H9 (cell line): ENCODE measurements at regions not wholly inside any gene's neighbourhood (a gene's known extent, or its start where the extent isn't known, plus 50 kb on each side); places are given as distances from the start of the nearest gene placed in this dataset.

Experiments used
- DNase-seq: peaks from one replicate; pipeline ENCODE4 v3.0.0-alpha.2; 2017
- H2AFZ ChIP-seq: one replicate; pipeline ENCODE4 v1.6.1; 2013; ENCODE audit warnings: mild to moderate bottlenecking, low read length, control low read depth, moderate library complexity
- H2AK5ac ChIP-seq: 2 replicates; pipeline ENCODE4 v1.6.1; 2013; ENCODE audit warnings: low read length, control low read depth, mixed read lengths; ENCODE audit not compliant: insufficient read length
- H2BK120ac ChIP-seq: one replicate; pipeline ENCODE4 v1.6.1; 2013; ENCODE audit warnings: low read depth, mild to moderate bottlenecking, low read length, control low read depth, inconsistent platforms; ENCODE audit not compliant: poor library complexity, severe bottlenecking
- H2BK12ac ChIP-seq: 2 replicates; pipeline ENCODE4 v1.6.1; 2013; ENCODE audit warnings: low read length, control low read depth, mixed read lengths, low read depth; ENCODE audit not compliant: insufficient read length
- H2BK15ac ChIP-seq: 2 replicates; pipeline ENCODE4 v1.6.1; 2013; ENCODE audit warnings: low read depth, low read length, control low read depth
- H2BK20ac ChIP-seq: one replicate; pipeline ENCODE4 v1.6.1; 2013; ENCODE audit warnings: low read depth, mild to moderate bottlenecking, low read length, control low read depth, inconsistent platforms; ENCODE audit not compliant: poor library complexity, severe bottlenecking
- H2BK5ac ChIP-seq: 2 replicates; pipeline ENCODE4 v1.6.1; 2013; ENCODE audit warnings: low read length, control low read depth, mixed read lengths; ENCODE audit not compliant: insufficient read length
- H3K14ac ChIP-seq: 2 replicates; pipeline ENCODE4 v1.6.1; 2013; ENCODE audit warnings: low read length, control low read depth; ENCODE audit not compliant: insufficient read depth
- H3K18ac ChIP-seq: 2 replicates; pipeline ENCODE4 v1.6.1; 2013; ENCODE audit warnings: low read depth, mild to moderate bottlenecking, mixed read lengths, low read length, control low read depth; ENCODE audit not compliant: insufficient read length
- H3K23ac ChIP-seq: 2 replicates; pipeline ENCODE4 v1.6.1; 2013; ENCODE audit warnings: low read length, control low read depth, mixed read lengths, low read depth; ENCODE audit not compliant: insufficient read length
- H3K23me2 ChIP-seq: 2 replicates; pipeline ENCODE4 v1.6.1; 2013; ENCODE audit warnings: low read depth, mild to moderate bottlenecking, mixed read lengths, low read length, control low read depth; ENCODE audit not compliant: insufficient read length, poor library complexity, severe bottlenecking
- H3K27ac ChIP-seq: 2 replicates; pipeline ENCODE4 v1.5.1; 2013; ENCODE audit warnings: low read length, control low read depth, mixed read lengths, low read depth; ENCODE audit not compliant: insufficient read length
- H3K27me3 ChIP-seq: 2 replicates; pipeline ENCODE4 v1.6.1; 2013; ENCODE audit warnings: low read length, control low read depth, inconsistent platforms; ENCODE audit not compliant: insufficient read depth
- H3K4ac ChIP-seq: 2 replicates; pipeline ENCODE4 v1.6.1; 2013; ENCODE audit warnings: low read depth, mild to moderate bottlenecking, control low read depth, inconsistent platforms, low read length, moderate library complexity
- H3K4me1 ChIP-seq: 2 replicates; pipeline ENCODE4 v1.6.1; 2013; ENCODE audit warnings: low read length, control low read depth, inconsistent platforms; ENCODE audit not compliant: insufficient read depth
- H3K4me2 ChIP-seq: 2 replicates; pipeline ENCODE4 v1.6.1; 2013; ENCODE audit warnings: low read length, control low read depth, mixed read lengths; ENCODE audit not compliant: insufficient read length, insufficient read depth
- H3K56ac ChIP-seq: 2 replicates; pipeline ENCODE4 v1.6.1; 2013; ENCODE audit warnings: low read depth, mild to moderate bottlenecking, mixed read lengths, low read length, control low read depth; ENCODE audit not compliant: insufficient read length
- H3K79me1 ChIP-seq: 2 replicates; pipeline ENCODE4 v1.6.1; 2013; ENCODE audit warnings: low read depth, mild to moderate bottlenecking, moderate library complexity, low read length, control low read depth, inconsistent platforms; ENCODE audit not compliant: insufficient read depth, poor library complexity, severe bottlenecking
- H3K79me2 ChIP-seq: 2 replicates; pipeline ENCODE4 v1.6.1; 2013; ENCODE audit warnings: low read length, control low read depth, inconsistent platforms; ENCODE audit not compliant: insufficient read depth
- H3K9ac ChIP-seq: 2 replicates; pipeline ENCODE4 v1.6.1; 2013; ENCODE audit warnings: low read length, control low read depth, mixed read lengths; ENCODE audit not compliant: insufficient read length; ENCODE audit errors: extremely low read depth
- H3K9me3 ChIP-seq: one replicate; pipeline ENCODE4 v1.6.1; 2013; ENCODE audit warnings: low read depth, low read length, inconsistent platforms; ENCODE audit not compliant: control insufficient read depth
- H3T11ph ChIP-seq: one replicate; pipeline ENCODE4 v1.6.1; 2013; ENCODE audit warnings: mild to moderate bottlenecking, low read length, control low read depth, inconsistent platforms
- H4K20me1 ChIP-seq: one replicate; pipeline ENCODE4 v1.6.1; 2013; ENCODE audit not compliant: control insufficient read depth, insufficient read length, insufficient read depth
- H4K5ac ChIP-seq: 2 replicates; pipeline ENCODE4 v1.6.1; 2013; ENCODE audit warnings: low read depth, mild to moderate bottlenecking, mixed read lengths, low read length, control low read depth; ENCODE audit not compliant: insufficient read length
- H4K8ac ChIP-seq: replicated peaks from 2 replicates; pipeline ENCODE4 v1.6.1; 2013; ENCODE audit warnings: low read length, control low read depth, mixed read lengths, low read depth; ENCODE audit not compliant: insufficient read length
- H4K91ac ChIP-seq: 2 replicates; pipeline ENCODE4 v1.6.1; 2013; ENCODE audit warnings: low read depth, mild to moderate bottlenecking, moderate library complexity, mixed read lengths, low read length, control low read depth; ENCODE audit not compliant: insufficient read length
- H3K27ac Mint-ChIP-seq, 3 experiments: 2 replicates in 2 of 3; 3 replicates in 1 of 3; pipeline ENCODE4 v1.8.0; 2020 to 2021; ENCODE audit warnings: mixed read lengths in 3 of 3, mild to moderate bottlenecking in 1 of 3, moderate library complexity in 1 of 3
- H3K27me3 Mint-ChIP-seq: 2 replicates; pipeline ENCODE4 v1.8.0; 2021; ENCODE audit warnings: low read depth, mild to moderate bottlenecking, moderate library complexity, mixed read lengths
- H3K36me3 Mint-ChIP-seq, 3 experiments: 2 replicates in 2 of 3; 3 replicates in 1 of 3; pipeline ENCODE4 v1.8.0; 2020 to 2021; ENCODE audit warnings: low read depth in 3 of 3, mixed read lengths in 3 of 3; ENCODE audit not compliant: insufficient read depth in 1 of 3
- H3K4me1 Mint-ChIP-seq, 2 experiments: 2 replicates each; pipeline ENCODE4 v1.8.0; 2020; ENCODE audit warnings: mixed read lengths in 2 of 2
- H3K4me3 Mint-ChIP-seq, 2 experiments: 2 replicates in 1 of 2; 3 replicates in 1 of 2; pipeline ENCODE4 v1.8.0; 2020 to 2021; ENCODE audit warnings: mild to moderate bottlenecking in 2 of 2, mixed read lengths in 2 of 2, moderate library complexity in 1 of 2
- H3K9me3 Mint-ChIP-seq, 2 experiments: 2 replicates in 1 of 2; 3 replicates in 1 of 2; pipeline ENCODE4 v1.8.0; 2020; ENCODE audit warnings: mild to moderate bottlenecking in 2 of 2, mixed read lengths in 2 of 2, moderate library complexity in 1 of 2
- WGBS: extraction: QIAGEN DNeasy Blood & Tissue Kit; methylation state at CpG from one replicate; pipeline ENCODE4 v1.1.7; 2013; ENCODE audit warnings: missing lambda C conversion rate, low lambda C conversion rate, mixed read lengths; ENCODE audit not compliant: insufficient read length; ENCODE audit errors: extremely low coverage; 5-methylcytosine and 5-hydroxymethylcytosine counted together
- TF ChIP-seq, protein P1 (sequence below): fragments of 200-600 bp; sonication (generic); conservative IDR thresholded peaks from 3 replicates; pipeline ENCODE4 v1.8.0; 2021; ENCODE audit warnings: antibody characterized with exemption, mild to moderate bottlenecking

DNA sequence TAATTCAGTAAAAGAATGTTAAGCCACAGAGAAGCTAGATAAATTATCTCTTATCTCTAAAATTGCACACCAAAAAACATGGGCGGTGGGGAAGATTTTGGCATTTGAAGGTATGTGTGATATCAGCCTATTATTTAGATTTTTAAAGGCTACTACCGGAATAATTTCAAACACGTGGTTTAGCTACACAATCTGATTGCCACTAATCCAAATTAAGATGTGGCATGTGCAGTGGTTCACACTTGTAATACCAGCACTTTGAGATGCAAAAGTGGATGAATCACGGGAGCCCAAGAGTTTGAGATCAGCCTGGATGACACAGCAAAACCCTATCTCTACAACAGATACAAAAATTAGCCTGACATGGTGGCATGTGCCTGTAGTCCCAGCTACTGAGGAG, 584.5 kb downstream of the HS3ST4 start:
- TF ChIP-seq, protein P1, sequence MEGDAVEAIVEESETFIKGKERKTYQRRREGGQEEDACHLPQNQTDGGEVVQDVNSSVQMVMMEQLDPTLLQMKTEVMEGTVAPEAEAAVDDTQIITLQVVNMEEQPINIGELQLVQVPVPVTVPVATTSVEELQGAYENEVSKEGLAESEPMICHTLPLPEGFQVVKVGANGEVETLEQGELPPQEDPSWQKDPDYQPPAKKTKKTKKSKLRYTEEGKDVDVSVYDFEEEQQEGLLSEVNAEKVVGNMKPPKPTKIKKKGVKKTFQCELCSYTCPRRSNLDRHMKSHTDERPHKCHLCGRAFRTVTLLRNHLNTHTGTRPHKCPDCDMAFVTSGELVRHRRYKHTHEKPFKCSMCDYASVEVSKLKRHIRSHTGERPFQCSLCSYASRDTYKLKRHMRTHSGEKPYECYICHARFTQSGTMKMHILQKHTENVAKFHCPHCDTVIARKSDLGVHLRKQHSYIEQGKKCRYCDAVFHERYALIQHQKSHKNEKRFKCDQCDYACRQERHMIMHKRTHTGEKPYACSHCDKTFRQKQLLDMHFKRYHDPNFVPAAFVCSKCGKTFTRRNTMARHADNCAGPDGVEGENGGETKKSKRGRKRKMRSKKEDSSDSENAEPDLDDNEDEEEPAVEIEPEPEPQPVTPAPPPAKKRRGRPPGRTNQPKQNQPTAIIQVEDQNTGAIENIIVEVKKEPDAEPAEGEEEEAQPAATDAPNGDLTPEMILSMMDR: no peak
- Histone ChIP-seq H2BK5ac (no peak overlapping the region), H2AFZ (no peak overlapping the region), H2BK15ac (no peak overlapping the region), H2BK20ac (no peak overlapping the region), H3K23ac (no peak overlapping the region), H2BK12ac (no peak overlapping the region), H3K14ac (no peak overlapping the region), H3K4ac (no peak overlapping the region), H4K5ac (no peak overlapping the region), H3K79me1 (no peaks in the 10 kb centered on the region), H2AK5ac (no peak overlapping the region), H2BK120ac (no peak overlapping the region), H3T11ph (no peak overlapping the region), H3K56ac (no peak overlapping the region), H4K8ac (no peak overlapping the region), H4K20me1 (no peaks in the 10 kb centered on the region), H3K9me3 (no peaks in the 10 kb centered on the region), H3K9ac (no peak overlapping the region), H3K27ac (no peak overlapping the region), H3K18ac (no peak overlapping the region), H3K4me2 (no peak overlapping the region), H3K27me3 (no peaks in the 10 kb centered on the region), H3K4me1 (no peaks in the 10 kb centered on the region), H3K79me2 (no peaks in the 10 kb centered on the region), H4K91ac (no peak overlapping the region), H3K23me2 (no peaks in the 10 kb centered on the region)
- peaks cover 0 to 7% of the 10 kb centered on the region in 2 experiments; a peak in 1 of 5 replicates for H3K9me3 Mint-ChIP-seq
- H3K27me3 Mint-ChIP-seq: no peaks in the 10 kb centered on the region
- H3K4me1 Mint-ChIP-seq: peaks cover 10 to 12% of the 10 kb centered on the region in 2 experiments
- peaks cover 0 to 5% (median 0%) of the 10 kb centered on the region in 3 experiments; a peak in 3 of 7 replicates for H3K36me3 Mint-ChIP-seq
- H3K4me3 Mint-ChIP-seq: no peak overlapping the region
- DNase-seq: no peak
- WGBS: no CpG with 5 or more reads among the region's 4 CpGs
- H3K27ac Mint-ChIP-seq: no peak overlapping the region
